ENCODE measurements at regions not wholly inside any gene's neighbourhood (a gene's known extent, or its start where the extent isn't known, plus 50 kb on each side); places are given as distances from the start of the nearest gene placed in this dataset.

GRCh38 chr12:76627346-76628135 is 68.0 kb upstream of the OSBPL8 start:
- H4K20me1 ChIP-seq (ENCODE audit: insufficient read depth) = no peaks in the 10 kb centered on the region
- H3K9ac ChIP-seq (ENCODE audit: low read length) = no peak overlapping the region
- H2AFZ ChIP-seq (ENCODE audit: low read depth, low read length) = no peak overlapping the region

DNA sequence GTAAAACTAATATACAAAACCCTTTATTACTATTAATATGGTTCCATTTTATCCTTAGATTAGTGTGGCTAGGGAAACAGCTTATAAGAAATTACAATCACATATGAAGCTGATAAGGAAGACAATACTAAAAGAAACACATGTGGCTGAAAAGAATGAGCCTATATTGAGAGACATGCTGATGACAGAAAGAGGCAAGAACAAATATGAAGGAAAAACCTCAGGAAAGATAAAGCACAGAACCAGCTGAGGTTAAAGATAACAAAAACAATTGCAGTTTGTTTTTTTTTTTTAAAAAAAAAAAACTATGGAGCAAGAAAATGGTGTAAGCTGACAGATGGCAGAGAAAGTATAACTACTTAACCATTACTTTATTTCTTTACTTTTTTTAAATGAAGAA is 69.2 kb upstream of the OSBPL8 start:
- H3K27ac ChIP-seq (ENCODE audit: low read length) = no peak overlapping the region
- H2AFZ ChIP-seq (ENCODE audit: low read depth, low read length) = no peak overlapping the region
- no peak overlapping the region for H3K4me2 ChIP-seq (ENCODE audit: low read length)
- no peaks in the 10 kb centered on the region for H3K9me3 ChIP-seq (ENCODE audit: low read length)
- H3K9me2 ChIP-seq (ENCODE audit: insufficient read depth, low read length) = no peaks in the 10 kb centered on the region
- H3K79me2 ChIP-seq (replicated peaks; ENCODE audit: insufficient read depth, low read length) = no peaks in the 10 kb centered on the region
- H3K9ac ChIP-seq (ENCODE audit: low read length) = no peak overlapping the region
- no peaks in the 10 kb centered on the region for H4K20me1 ChIP-seq (ENCODE audit: insufficient read depth)
- no peaks in the 10 kb centered on the region for H3F3A ChIP-seq (ENCODE audit: insufficient read depth, low read length, poor library complexity, severe bottlenecking)
- no peaks in the 10 kb centered on the region for H3K27me3 ChIP-seq (ENCODE audit: insufficient read depth, low read depth, low read length)
- no peaks in the 10 kb centered on the region for H3K36me3 ChIP-seq (ENCODE audit: insufficient read depth, low read length)
- no peak overlapping the region for H3K4me3 ChIP-seq (ENCODE audit: low read length)
- TF ChIP-seq SMC3 (conservative IDR thresholded peaks at IDR 0.05; ENCODE audit: poor library complexity) (no peak), EP300 (conservative IDR thresholded peaks at IDR 0.05; ENCODE audit: poor library complexity, severe bottlenecking) (no peak), RAD21 (conservative IDR thresholded peaks at IDR 0.05) (no peak), EZH2 (IDR thresholded peaks at IDR 0.05; ENCODE audit: borderline replicate concordance, insufficient read depth, low read length, poor library complexity, severe bottlenecking) (no peak), TAF1 (IDR thresholded peaks at IDR 0.05; ENCODE audit: low read depth) (no peak), POLR2AphosphoS5 (IDR thresholded peaks at IDR 0.05) (no peak), MXI1 (conservative IDR thresholded peaks at IDR 0.05; ENCODE audit: poor library complexity, severe bottlenecking) (no peak)
- TF ChIP-seq, protein P1, sequence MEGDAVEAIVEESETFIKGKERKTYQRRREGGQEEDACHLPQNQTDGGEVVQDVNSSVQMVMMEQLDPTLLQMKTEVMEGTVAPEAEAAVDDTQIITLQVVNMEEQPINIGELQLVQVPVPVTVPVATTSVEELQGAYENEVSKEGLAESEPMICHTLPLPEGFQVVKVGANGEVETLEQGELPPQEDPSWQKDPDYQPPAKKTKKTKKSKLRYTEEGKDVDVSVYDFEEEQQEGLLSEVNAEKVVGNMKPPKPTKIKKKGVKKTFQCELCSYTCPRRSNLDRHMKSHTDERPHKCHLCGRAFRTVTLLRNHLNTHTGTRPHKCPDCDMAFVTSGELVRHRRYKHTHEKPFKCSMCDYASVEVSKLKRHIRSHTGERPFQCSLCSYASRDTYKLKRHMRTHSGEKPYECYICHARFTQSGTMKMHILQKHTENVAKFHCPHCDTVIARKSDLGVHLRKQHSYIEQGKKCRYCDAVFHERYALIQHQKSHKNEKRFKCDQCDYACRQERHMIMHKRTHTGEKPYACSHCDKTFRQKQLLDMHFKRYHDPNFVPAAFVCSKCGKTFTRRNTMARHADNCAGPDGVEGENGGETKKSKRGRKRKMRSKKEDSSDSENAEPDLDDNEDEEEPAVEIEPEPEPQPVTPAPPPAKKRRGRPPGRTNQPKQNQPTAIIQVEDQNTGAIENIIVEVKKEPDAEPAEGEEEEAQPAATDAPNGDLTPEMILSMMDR (IDR thresholded peaks at IDR 0.05; ENCODE audit: poor library complexity, severe bottlenecking) = no peak

More at GRCh38 chr12:76627346-76628135, 68.0 kb upstream of the OSBPL8 start:
- no peaks in the 10 kb centered on the region for H3K36me3 ChIP-seq (ENCODE audit: insufficient read depth, low read length)
- H3K9me2 ChIP-seq (ENCODE audit: insufficient read depth, low read length) = no peaks in the 10 kb centered on the region
- TF ChIP-seq MXI1 (conservative IDR thresholded peaks at IDR 0.05; ENCODE audit: poor library complexity, severe bottlenecking) = no peak
- no peak for TF ChIP-seq POLR2AphosphoS5 (IDR thresholded peaks at IDR 0.05)
- no peak for TF ChIP-seq REST (IDR thresholded peaks at IDR 0.05; ENCODE audit: borderline replicate concordance)
- TF ChIP-seq, protein P1 (IDR thresholded peaks at IDR 0.05; ENCODE audit: poor library complexity, severe bottlenecking) = no peak
- TF ChIP-seq TAF1 (IDR thresholded peaks at IDR 0.05; ENCODE audit: low read depth) = no peak
- no peak for TF ChIP-seq SMC3 (conservative IDR thresholded peaks at IDR 0.05; ENCODE audit: poor library complexity)
- no peak for TF ChIP-seq RAD21 (conservative IDR thresholded peaks at IDR 0.05)
- no peak for TF ChIP-seq EP300 (conservative IDR thresholded peaks at IDR 0.05; ENCODE audit: poor library complexity, severe bottlenecking)
- no peak for TF ChIP-seq EZH2 (IDR thresholded peaks at IDR 0.05; ENCODE audit: borderline replicate concordance, insufficient read depth, low read length, poor library complexity, severe bottlenecking)
- no peak overlapping the region for H3K4me3 ChIP-seq (ENCODE audit: low read length)
- no peaks in the 10 kb centered on the region for H3F3A ChIP-seq (ENCODE audit: insufficient read depth, low read length, poor library complexity, severe bottlenecking)
- no peaks in the 10 kb centered on the region for H3K79me2 ChIP-seq (replicated peaks; ENCODE audit: insufficient read depth, low read length)
- no peaks in the 10 kb centered on the region for H3K9me3 ChIP-seq (ENCODE audit: low read length)
- H3K27me3 ChIP-seq (ENCODE audit: insufficient read depth, low read depth, low read length) = no peaks in the 10 kb centered on the region
- no peak overlapping the region for H3K4me2 ChIP-seq (ENCODE audit: low read length)
- H3K27ac ChIP-seq (ENCODE audit: low read length) = no peak overlapping the region

Measured in neural cell (in vitro differentiated cells).